ENCODE measurements at regions not wholly inside any gene's neighbourhood (a gene's known extent, or its start where the extent isn't known, plus 50 kb on each side); places are given as distances from the start of the nearest gene placed in this dataset.

DNA sequence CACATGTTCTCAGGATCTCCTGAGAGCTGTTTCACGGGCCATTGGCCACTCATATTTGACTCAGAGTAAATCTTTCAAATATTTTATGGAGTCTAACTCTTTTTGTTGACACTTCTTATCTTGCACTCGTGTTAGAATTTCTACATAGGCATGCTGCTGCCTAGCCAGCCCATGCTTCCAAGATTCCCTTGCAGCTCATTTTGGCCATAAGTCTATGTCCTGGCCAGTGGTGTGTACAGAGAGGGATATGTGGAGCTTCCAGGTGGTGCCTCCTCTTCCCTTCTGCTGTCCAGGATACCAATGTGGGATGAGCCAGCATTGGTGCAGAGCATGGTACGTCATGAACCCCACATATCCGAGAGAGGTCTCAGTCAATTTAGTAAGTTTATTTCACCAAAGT is 522.6 kb downstream of the QKI start:
- DNase-seq = no peak

DNA sequence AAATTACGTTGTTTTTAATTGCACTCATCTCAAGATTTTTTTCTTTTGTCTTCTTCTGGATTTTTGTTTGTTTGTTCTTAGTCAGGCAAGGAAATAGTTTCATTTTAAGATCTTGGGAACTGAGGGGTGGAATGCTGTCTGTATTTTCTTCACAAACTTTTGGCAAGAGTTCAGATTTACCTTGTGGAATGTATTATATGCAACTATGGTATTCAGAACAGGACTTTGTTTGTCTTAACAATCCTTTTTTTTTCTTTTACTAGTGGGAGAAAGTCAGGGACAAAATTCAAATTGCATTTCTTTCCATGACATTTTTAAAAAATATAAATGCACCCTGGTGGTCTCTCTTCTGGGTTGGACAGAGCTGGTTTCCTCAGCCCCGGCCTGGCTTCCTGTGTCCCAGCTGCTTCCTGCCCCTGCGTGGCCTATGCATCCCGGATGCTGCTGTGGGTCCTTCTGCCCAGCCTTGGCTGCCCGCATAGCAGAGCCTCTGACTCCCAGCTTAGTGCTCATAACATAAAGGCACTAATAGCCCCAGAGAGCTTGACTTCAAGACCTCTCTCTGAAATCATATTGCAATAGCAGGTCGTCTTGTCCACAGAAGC is 520.7 kb downstream of the QKI start:
- no peak for DNase-seq

DNA sequence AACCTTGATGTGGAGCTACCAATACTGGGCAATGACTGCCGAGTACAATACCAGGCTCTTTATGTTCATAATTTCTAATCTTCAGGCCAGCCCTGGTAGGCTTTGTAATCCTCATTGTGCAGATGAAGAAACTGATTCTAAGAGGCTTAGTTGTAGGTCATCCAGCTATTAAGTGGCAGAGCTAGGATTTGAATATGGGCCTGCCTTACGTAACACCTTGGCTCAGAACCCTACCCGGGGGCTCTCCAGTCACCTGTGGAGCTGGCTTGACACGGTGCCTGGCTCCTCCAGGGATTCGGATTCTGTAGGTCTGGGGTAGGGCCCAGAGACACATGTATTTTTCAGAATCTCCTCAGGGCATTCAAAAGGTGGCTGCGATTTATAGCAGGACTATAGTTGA is 515.5 kb downstream of the QKI start:
- DNase-seq = no peak

- DNase-seq = no peak
Measured at GRCh38 chr6:163929538-163929937, 515.0 kb downstream of the QKI start.

- no peak for DNase-seq
Measured at GRCh38 chr6:163926642-163927041, 512.1 kb downstream of the QKI start.

- DNase-seq = no peak
Measured at GRCh38 chr6:163925839-163926238, 511.3 kb downstream of the QKI start.

GRCh38 chr6:163923658-163924411 is 509.3 kb downstream of the QKI start:
- no peak for DNase-seq

- DNase-seq = no peak
Measured at GRCh38 chr6:163922562-163922961, 508.0 kb downstream of the QKI start.

- DNase-seq = no peak
Measured at GRCh38 chr6:163919652-163920051, 505.1 kb downstream of the QKI start.

- DNase-seq = no peak
Measured at GRCh38 chr6:163916315-163917081, 502.0 kb downstream of the QKI start.

DNA sequence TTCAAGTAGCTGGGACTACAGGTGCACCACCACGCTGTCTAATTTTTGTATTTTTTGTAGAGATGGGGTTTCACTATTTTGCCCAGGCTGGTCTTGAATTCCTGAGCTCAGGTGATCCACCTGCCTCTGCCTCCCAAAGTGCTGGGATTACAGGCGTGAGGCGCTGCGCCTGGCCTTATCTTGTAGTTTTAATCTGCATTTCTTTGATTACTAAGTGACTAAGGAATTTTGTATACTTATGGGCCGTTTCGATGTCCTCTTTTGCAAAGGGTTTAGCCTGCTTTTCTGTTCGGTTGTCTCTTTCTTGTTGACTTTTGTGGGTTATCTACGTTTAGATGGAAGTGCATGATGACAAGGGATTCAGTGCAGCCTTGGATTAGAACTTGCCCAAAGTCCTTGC is 500.6 kb downstream of the QKI start:
- no peak for DNase-seq

DNA sequence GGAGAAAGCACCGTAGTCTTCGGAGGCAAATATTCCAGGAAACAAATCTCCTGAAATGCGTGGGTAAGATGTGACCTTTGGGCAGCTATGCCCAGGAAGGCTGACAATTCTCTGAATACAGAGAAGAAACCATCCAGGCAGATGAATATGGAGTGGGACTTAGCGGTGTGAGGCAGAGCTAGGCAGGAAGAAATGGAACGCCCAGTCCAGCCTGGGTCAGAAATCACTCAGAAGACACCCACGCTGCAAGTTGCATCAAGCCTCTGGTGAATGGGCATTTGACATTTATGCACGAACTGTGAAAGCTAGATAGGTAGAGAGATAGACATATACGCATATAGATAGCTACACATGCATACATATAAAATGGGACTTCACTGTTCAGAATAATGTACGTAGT is 498.5 kb downstream of the QKI start:
- no peak for DNase-seq

- no peak for DNase-seq
Measured at GRCh38 chr6:163906006-163906710, 491.6 kb downstream of the QKI start.

- DNase-seq = no peak
Measured at GRCh38 chr6:163904186-163904585, 489.7 kb downstream of the QKI start.

- no peak for DNase-seq
Measured at GRCh38 chr6:163903541-163903940, 489.0 kb downstream of the QKI start.

DNA sequence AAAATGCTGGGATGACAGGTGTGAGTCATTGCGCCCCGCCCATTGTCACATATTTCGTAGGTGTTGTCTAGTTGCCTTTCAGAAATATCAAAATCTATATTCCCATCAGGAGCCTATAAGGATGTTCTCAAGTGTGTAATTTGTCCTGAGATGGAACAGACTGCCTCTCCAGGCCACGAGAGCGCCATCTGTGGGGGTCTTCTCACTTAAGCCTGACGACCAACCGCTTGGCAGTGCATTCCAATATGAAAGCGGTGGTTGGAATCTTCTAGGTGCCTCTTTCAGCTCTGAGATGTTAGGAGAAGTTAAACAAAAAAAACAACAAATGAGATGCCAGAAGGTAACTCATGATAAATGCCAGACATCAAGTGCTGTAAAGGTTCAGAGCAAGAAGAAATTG is 488.5 kb downstream of the QKI start:
- no peak for DNase-seq

- DNase-seq = no peak
Measured at GRCh38 chr6:163901681-163902080, 487.2 kb downstream of the QKI start.

DNA sequence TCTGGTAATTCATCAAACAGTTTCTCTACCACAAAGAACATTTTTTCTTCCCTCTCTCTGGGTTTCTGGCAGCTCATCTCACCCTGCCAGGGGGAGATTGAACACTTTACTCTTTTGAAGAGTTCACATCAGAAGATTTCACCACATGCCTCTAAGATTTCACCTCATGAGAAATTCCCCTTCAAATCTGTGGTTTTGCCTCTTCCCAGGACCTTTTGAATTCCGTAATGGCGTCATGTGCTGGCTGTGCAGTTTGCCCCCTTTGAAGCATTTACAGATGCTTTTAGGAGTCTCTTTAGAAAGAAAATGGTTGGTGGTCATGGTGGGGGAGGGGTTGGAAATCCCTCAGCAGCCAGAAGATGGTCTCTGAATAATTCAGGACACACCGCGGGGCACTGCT is 486.1 kb downstream of the QKI start:
- no peak for DNase-seq

DNA sequence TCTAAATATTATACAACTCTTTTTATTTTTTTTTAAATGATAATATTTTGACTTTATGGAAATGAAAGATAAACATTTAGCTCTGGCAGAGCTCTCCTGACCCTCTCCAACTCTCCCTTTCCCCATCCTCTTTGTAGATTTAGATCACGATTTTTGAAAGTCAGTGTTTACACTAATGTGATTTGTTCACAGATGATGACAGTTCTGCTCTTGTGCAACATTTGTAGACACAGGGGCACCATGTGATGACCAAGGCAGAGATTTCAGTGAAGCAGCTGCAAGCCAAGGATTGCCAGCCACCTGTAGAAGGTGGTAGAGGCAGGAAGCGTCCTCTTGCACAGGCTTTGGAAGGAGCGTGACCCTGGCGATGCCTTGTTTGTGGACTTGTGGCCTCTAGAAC is 483.2 kb downstream of the QKI start:
- DNase-seq = no peak

GRCh38 chr6:163897030-163897429 is 482.5 kb downstream of the QKI start:
- no peak for DNase-seq

GRCh38 chr6:163895162-163895561 is 480.6 kb downstream of the QKI start:
- DNase-seq = no peak

GRCh38 chr6:163893609-163894189 is 479.2 kb downstream of the QKI start:
- no peak for DNase-seq

Data from CD4-positive, alpha-beta T cell treated with Interleukin-1 beta for 1 hour (primary cell).